GM23338 (cell line): ENCODE measurements at regions not wholly inside any gene's neighbourhood (a gene's known extent, or its start where the extent isn't known, plus 50 kb on each side); places are given as distances from the start of the nearest gene placed in this dataset.

ENCODE experiments used
- ATAC-seq: fragments of 200-7000 bp; cut with Tn5 transposase; 3 replicates; pipeline ENCODE4 v1.9.1; 2020
- DNase-seq: peaks from one replicate; pipeline ENCODE4 v3.0.0-alpha.2; 2015; ENCODE audit warnings: low spot score
- H2AFZ ChIP-seq: fragments of 200-600 bp; sonication (generic); 2 replicates; pipeline ENCODE4 v1.8.0; 2016; ENCODE audit warnings: antibody characterized with exemption, mild to moderate bottlenecking, moderate library complexity
- H3F3A ChIP-seq: fragments of 200-600 bp; sonication (generic); replicated peaks from 2 replicates; pipeline ENCODE4 v1.8.0; 2017; ENCODE audit warnings: antibody characterized with exemption, mixed run types, low read depth
- H3K27ac ChIP-seq: fragments of 200-600 bp; sonication (generic); 2 replicates; pipeline ENCODE4 v1.6.1; 2016; ENCODE audit warnings: low read depth
- H3K27me3 ChIP-seq: fragments of 200-600 bp; sonication (generic); 2 replicates; pipeline ENCODE4 v1.8.0; 2016; ENCODE audit warnings: mild to moderate bottlenecking, mixed run types, moderate library complexity; ENCODE audit not compliant: insufficient read depth
- H3K36me3 ChIP-seq: fragments of 200-600 bp; sonication (generic); 2 replicates; pipeline ENCODE4 v1.8.0; 2016; ENCODE audit warnings: mild to moderate bottlenecking; ENCODE audit not compliant: insufficient read depth
- H3K4me1 ChIP-seq: fragments of 200-600 bp; sonication (generic); 2 replicates; pipeline ENCODE4 v1.8.0; 2016; ENCODE audit warnings: mild to moderate bottlenecking, moderate library complexity; ENCODE audit not compliant: insufficient read depth
- H3K4me2 ChIP-seq: fragments of 200-600 bp; sonication (generic); 2 replicates; pipeline ENCODE4 v1.7.1; 2017; ENCODE audit warnings: mixed run types
- H3K4me3 ChIP-seq: fragments of 200-600 bp; sonication (generic); 2 replicates; pipeline ENCODE4 v1.6.1; 2016; ENCODE audit warnings: mixed run types
- H3K79me2 ChIP-seq: fragments of 200-600 bp; sonication (generic); replicated peaks from 2 replicates; pipeline ENCODE4 v1.8.0; 2017; ENCODE audit warnings: mild to moderate bottlenecking; ENCODE audit not compliant: insufficient read depth
- H3K9me2 ChIP-seq: fragments of 200-600 bp; sonication (generic); 2 replicates; pipeline ENCODE4 v1.8.0; 2017; ENCODE audit not compliant: insufficient read depth
- H4K20me1 ChIP-seq: fragments of 200-600 bp; sonication (generic); replicated peaks from 2 replicates; pipeline ENCODE4 v1.8.0; 2017; ENCODE audit warnings: mild to moderate bottlenecking; ENCODE audit not compliant: insufficient read depth
- H3K27ac Mint-ChIP-seq: 2 replicates; pipeline ENCODE4 v1.8.0; 2020; ENCODE audit warnings: inconsistent platforms, mild to moderate bottlenecking, moderate library complexity, mixed read lengths
- H3K27me3 Mint-ChIP-seq: 3 replicates; pipeline ENCODE4 v1.8.0; 2022; ENCODE audit warnings: low read depth, mild to moderate bottlenecking, moderate library complexity, mixed read lengths, inconsistent platforms; ENCODE audit not compliant: insufficient read depth, poor library complexity
- H3K36me3 Mint-ChIP-seq: 3 replicates; pipeline ENCODE4 v1.8.0; 2021; ENCODE audit warnings: low read depth, mild to moderate bottlenecking, inconsistent platforms, moderate library complexity, mixed read lengths
- H3K4me1 Mint-ChIP-seq: 3 replicates; pipeline ENCODE4 v1.8.0; 2020; ENCODE audit warnings: mild to moderate bottlenecking, inconsistent platforms, mixed read lengths
- H3K4me3 Mint-ChIP-seq: 3 replicates; pipeline ENCODE4 v1.8.0; 2021; ENCODE audit warnings: moderate library complexity, mild to moderate bottlenecking, inconsistent platforms, mixed read lengths
- H3K9me3 Mint-ChIP-seq: 3 replicates; pipeline ENCODE4 v1.8.0; 2020; ENCODE audit warnings: moderate library complexity, mild to moderate bottlenecking, inconsistent platforms, mixed read lengths
- CREB1 ChIP-seq: fragments of 250-450 bp; sonication (Bioruptor Pico); IDR thresholded peaks from 2 replicates; pipeline ENCODE4 v1.5.0; 2020; ENCODE audit warnings: low read depth, mild to moderate bottlenecking, moderate library complexity
- CTCF ChIP-seq, 2 experiments: fragments of 200-600 bp in 1 of 2; sonication (generic) in 1 of 2; conservative IDR thresholded peaks; 2 replicates each; pipeline versions ENCODE4 v1.5.1 to v1.6.1; 2016 to 2017; ENCODE audit warnings: antibody characterized with exemption in 2 of 2, low read depth in 2 of 2, mild to moderate bottlenecking in 2 of 2, moderate library complexity in 1 of 2
- ETS1 ChIP-seq: IDR thresholded peaks from 2 replicates; pipeline ENCODE4 v1.6.1; 2016; ENCODE audit warnings: antibody characterized with exemption
- EZH2 ChIP-seq: fragments of 200-600 bp; sonication (generic); IDR thresholded peaks from one replicate; pipeline ENCODE4 v1.8.0; 2017; ENCODE audit warnings: antibody characterized with exemption, mild to moderate bottlenecking, low read depth; ENCODE audit not compliant: unreplicated experiment
- EZH2phosphoT487 ChIP-seq: fragments of 200-600 bp; sonication (generic); IDR thresholded peaks from one replicate; pipeline ENCODE4 v1.8.1; 2018; ENCODE audit warnings: antibody characterized with exemption; ENCODE audit not compliant: unreplicated experiment
- JUNB ChIP-seq: IDR thresholded peaks from one replicate; pipeline ENCODE4 v1.6.1; 2016; ENCODE audit warnings: antibody characterized with exemption; ENCODE audit not compliant: unreplicated experiment
- NANOG ChIP-seq: IDR thresholded peaks from 2 replicates; pipeline ENCODE4 v1.6.1; 2016; ENCODE audit warnings: antibody characterized with exemption, borderline replicate concordance
- POLR2AphosphoS5 ChIP-seq: IDR thresholded peaks from 2 replicates; pipeline ENCODE4 v1.6.1; 2016; ENCODE audit warnings: antibody characterized with exemption, low read depth
- REST ChIP-seq: IDR thresholded peaks from one replicate; pipeline ENCODE4 v1.6.1; 2018; ENCODE audit warnings: antibody characterized with exemption; ENCODE audit not compliant: unreplicated experiment
- STAT1 ChIP-seq: IDR thresholded peaks from one replicate; pipeline ENCODE4 v1.6.1; 2016; ENCODE audit warnings: antibody characterized with exemption; ENCODE audit not compliant: unreplicated experiment
- ZNF114 ChIP-seq: fragments of 250-450 bp; sonication (Bioruptor Pico); IDR thresholded peaks from 2 replicates; pipeline ENCODE4 v1.5.0; 2020; ENCODE audit warnings: mild to moderate bottlenecking, moderate library complexity
- ZNF331 ChIP-seq: fragments of 250-450 bp; sonication (Bioruptor Pico); IDR thresholded peaks from 2 replicates; pipeline ENCODE4 v1.5.0; 2020; ENCODE audit warnings: low read depth, mild to moderate bottlenecking, moderate library complexity

- H3K27ac Mint-ChIP-seq = no peak overlapping the region
- Histone ChIP-seq H3K9me2 (peaks cover 6% of the 10 kb centered on the region), H3K27ac (no peak overlapping the region), H3F3A (no peaks in the 10 kb centered on the region), H3K4me2 (no peak overlapping the region), H3K27me3 (no peaks in the 10 kb centered on the region), H3K79me2 (no peaks in the 10 kb centered on the region), H3K4me3 (no peak overlapping the region), H4K20me1 (no peaks in the 10 kb centered on the region), H3K4me1 (no peaks in the 10 kb centered on the region), H3K36me3 (no peaks in the 10 kb centered on the region), H2AFZ (no peak overlapping the region)
- no peaks in the 10 kb centered on the region for H3K36me3 Mint-ChIP-seq
- DNase-seq (no peak), ATAC-seq (no peak)
- H3K27me3 Mint-ChIP-seq = peaks cover 4% of the 10 kb centered on the region
- no peak overlapping the region for H3K4me3 Mint-ChIP-seq
- H3K4me1 Mint-ChIP-seq = no peaks in the 10 kb centered on the region
- TF ChIP-seq POLR2AphosphoS5 (no peak), JUNB (no peak), STAT1 (no peak), NANOG (no peak), EZH2phosphoT487 (no peak), EZH2 (no peak), REST (no peak), ETS1 (no peak), ZNF114 (CRISPR knock-in tag) (no peak)
- no peaks in the 10 kb centered on the region for H3K9me3 Mint-ChIP-seq
Observed at GRCh38 chr2:8141780-8142179, 540.1 kb upstream of the ID2 start.

- H3K36me3 Mint-ChIP-seq = no peaks in the 10 kb centered on the region
- H3K4me3 ChIP-seq = no peak overlapping the region
- no peak for TF ChIP-seq JUNB
- no peak for TF ChIP-seq CTCF (conservative IDR thresholded peaks at IDR 0.05; ENCODE audit: low read depth in 2 of 2)
- TF ChIP-seq STAT1 = no peak
- no peak for TF ChIP-seq EZH2
- no peak for TF ChIP-seq ZNF114 (CRISPR knock-in tag)
- TF ChIP-seq ZNF331 (CRISPR knock-in tag) = no peak
- TF ChIP-seq ETS1 = no peak
- TF ChIP-seq NANOG = no peak
- TF ChIP-seq EZH2phosphoT487 = no peak
- no peak for TF ChIP-seq REST
- TF ChIP-seq POLR2AphosphoS5 = no peak
- no peak for TF ChIP-seq CREB1 (CRISPR knock-in tag)
Observed at GRCh38 chr2:8142461-8142860, 539.4 kb upstream of the ID2 start.

More at GRCh38 chr2:8142461-8142860, 539.4 kb upstream of the ID2 start:
- no peak overlapping the region for H3K4me2 ChIP-seq
- no peak overlapping the region for H2AFZ ChIP-seq
- Mint-ChIP-seq H3K4me1 (no peaks in the 10 kb centered on the region), H3K27me3 (peaks cover 4% of the 10 kb centered on the region), H3K27ac (no peak overlapping the region), H3K9me3 (no peaks in the 10 kb centered on the region), H3K4me3 (no peak overlapping the region)
- ATAC-seq (no peak), DNase-seq (no peak)
- H3K9me2 ChIP-seq = peaks cover 6% of the 10 kb centered on the region
- H3K27me3 ChIP-seq = no peaks in the 10 kb centered on the region
- H3K27ac ChIP-seq = no peak overlapping the region
- no peaks in the 10 kb centered on the region for H4K20me1 ChIP-seq
- H3F3A ChIP-seq = no peaks in the 10 kb centered on the region
- no peaks in the 10 kb centered on the region for H3K79me2 ChIP-seq
- no peaks in the 10 kb centered on the region for H3K4me1 ChIP-seq
- no peaks in the 10 kb centered on the region for H3K36me3 ChIP-seq
